Hematopoietic multipotent progenitor cell treated with erythropoietin and hydrocortisone succinate and interleukin-3 and kit ligand, for 6 days (in vitro differentiated cells): ENCODE measurements at regions not wholly inside any gene's neighbourhood (a gene's known extent, or its start where the extent isn't known, plus 50 kb on each side); places are given as distances from the start of the nearest gene placed in this dataset.

Experiments
- DNase-seq: peaks from one replicate; pipeline ENCODE4 v3.0.0-alpha.2; 2015

GRCh38 chr3:102605153-102605552 lies 170.3 kb downstream of the ZPLD1 start:
- no peak for DNase-seq

GRCh38 chr3:102608875-102609274 lies 174.1 kb downstream of the ZPLD1 start:
- DNase-seq: no peak

GRCh38 chr3:102614021-102614569 lies 179.3 kb downstream of the ZPLD1 start:
- DNase-seq: no peak

- no peak for DNase-seq
Measured at GRCh38 chr3:102614585-102614984, 179.8 kb downstream of the ZPLD1 start.

- DNase-seq: no peak
Measured at GRCh38 chr3:102617381-102617780, 182.6 kb downstream of the ZPLD1 start.

DNA sequence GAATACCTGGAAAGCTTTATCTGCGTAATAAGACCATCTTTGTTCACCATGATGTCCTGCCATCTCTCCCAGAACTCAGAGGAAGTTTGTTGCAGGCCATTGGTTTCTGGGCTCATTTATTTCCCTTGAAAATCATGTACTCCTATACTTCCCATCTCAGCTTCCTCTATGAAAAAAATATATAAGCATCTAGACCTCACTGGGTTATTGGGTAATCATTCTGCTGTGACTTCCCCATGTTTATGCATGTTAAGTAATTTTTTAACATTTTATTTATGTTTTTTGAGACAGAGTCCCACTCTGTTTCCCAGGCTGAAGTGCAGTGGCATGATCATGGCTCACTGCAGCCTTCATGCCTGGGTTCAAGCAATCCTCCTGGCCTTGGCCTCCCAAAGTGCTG lies 184.5 kb downstream of the ZPLD1 start:
- DNase-seq: peak; percentile 6

DNA sequence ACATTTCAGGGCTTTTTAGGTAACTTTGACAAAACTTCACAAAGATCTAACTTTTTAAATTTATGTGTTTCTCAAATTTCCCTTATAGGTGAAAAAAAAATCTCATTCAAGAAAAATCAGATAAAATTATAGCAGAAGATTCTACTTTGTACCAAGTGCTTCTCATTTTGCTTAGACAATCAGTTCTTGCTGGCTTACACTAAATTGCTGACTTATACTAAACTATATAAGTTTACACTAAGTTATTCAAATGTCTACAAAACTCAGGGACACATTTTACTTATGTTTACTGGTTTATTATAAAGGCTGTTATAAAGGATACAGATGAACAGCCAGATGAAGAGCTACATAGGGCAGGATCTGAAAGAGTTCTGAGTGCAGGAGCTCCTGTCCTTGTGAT lies 195.1 kb downstream of the ZPLD1 start:
- no peak for DNase-seq

DNA sequence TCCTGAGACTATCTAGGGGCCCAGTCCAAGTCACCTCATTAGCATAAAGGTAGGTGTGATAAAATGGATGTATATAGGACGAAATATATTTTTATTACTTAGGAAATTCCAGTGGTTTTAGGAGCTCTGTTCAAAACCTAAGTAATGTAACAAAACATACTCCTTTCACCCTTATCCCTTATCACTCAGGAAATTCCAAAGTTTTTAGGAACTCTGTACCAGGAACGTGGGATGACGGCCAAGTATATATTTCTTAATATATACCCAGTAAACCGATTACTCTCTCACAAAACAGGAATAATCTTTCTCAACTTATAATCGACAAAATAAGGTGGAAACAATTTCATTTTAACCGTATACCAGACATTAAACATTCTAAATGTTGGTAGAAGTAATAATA lies 195.7 kb downstream of the ZPLD1 start:
- no peak for DNase-seq

DNA sequence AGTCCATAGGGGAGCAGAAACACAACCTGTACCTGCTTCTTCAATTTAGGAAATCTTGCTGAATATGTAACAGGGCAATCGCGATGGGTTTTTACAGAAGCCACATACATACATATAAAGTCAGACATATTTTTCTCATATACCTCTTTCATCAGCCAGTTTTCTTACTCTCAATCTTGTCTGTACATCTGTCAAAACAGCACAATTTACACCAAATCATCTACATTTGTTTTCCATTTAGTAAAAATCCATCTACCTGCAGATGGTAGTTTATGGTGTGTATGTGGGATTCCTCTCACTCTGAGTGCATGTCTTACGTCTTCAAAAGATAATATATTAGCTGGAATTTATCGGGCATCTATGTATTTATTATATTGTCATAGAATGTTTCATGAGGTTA lies 208.7 kb downstream of the ZPLD1 start:
- DNase-seq: no peak

- no peak for DNase-seq
Measured at GRCh38 chr3:102646557-102646956, 211.7 kb downstream of the ZPLD1 start.

DNA sequence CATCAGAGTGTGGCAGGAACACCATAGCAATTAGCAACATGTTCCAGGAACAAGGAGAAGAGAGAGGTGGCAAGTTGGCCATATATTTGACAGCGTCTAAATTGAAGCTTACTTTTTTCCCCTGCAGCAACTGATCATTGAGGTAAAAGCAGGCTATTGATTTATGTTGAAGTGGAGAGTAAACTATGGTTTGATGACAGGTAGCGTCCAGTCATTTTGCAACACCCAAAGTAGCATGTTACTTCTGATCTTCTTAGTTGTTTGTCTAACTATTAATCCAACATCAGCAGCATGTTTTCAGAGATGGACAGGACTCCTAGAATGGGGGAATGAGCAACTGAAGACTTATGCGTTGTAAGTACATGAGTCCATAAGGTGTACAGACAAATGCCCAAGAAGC lies 225.8 kb downstream of the ZPLD1 start:
- DNase-seq: no peak

DNA sequence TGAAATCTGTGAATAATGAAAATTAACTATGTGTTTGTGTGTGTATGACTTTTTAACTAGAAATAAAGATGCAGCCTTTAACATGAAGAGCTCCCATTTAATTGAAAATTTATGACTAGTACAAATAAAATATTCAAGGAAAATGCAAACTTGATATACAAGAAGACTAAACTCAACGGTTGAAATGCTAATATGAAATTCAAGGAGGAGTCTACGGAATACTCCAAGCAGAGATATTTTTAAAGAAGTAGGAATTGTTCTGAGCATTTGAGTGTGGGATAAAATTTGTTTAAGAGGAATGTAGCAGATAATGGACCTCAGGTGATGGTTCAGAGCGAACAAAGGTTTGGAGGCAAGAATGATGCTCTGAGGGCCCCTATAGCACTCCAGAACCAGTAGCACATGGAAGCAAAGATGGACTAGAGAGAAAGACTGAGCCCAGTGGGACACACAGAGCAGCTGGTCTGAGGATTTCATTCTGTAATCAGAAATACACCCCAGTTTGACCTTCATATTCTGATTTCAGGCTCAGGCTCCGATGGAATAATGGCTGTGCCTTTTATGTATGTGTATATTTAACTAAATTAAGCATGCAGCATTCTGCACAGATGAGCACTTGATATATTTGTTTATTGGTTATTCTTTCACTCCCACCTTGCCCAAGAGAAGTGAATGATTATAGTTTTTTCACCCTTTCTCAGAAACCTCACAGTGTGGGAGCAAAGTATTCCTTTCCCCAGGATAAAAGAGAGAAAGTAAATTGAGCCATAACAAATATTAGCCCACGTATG lies 227.1 kb downstream of the ZPLD1 start:
- no peak for DNase-seq

DNA sequence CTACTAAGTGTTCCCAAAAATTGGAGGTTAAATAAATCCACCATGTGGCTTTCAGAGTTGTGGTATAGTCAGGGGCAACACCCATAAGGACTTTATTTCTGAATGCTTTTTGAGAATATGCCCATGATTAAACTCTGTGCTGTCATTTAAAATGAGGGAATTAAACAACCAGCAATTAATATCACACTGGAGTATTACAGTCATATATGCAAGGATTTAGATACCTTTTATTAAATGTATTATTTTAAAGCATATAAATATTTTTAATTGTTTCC lies 227.6 kb downstream of the ZPLD1 start:
- no peak for DNase-seq

DNA sequence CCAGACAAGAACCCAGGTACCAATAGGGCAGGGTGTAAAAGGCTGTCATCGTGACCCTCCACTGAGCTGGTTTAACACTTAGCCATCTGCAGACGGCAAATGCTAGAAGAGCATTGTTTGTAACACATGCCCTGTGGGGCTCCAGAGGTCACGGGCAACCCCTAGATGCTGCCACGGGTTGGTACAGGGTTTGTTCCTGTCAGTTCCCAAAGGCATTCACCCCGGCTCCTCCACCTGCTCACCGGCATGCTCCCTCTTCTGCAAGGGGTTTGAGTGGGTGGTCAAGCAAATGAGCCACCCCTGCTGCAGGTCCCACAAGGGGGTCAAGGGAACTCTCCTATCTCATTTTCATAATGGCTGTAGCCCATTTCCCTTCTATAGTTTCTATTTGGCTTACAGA lies 229.3 kb downstream of the ZPLD1 start:
- DNase-seq: no peak

GRCh38 chr3:102665183-102665582 lies 230.4 kb downstream of the ZPLD1 start:
- DNase-seq: no peak

GRCh38 chr3:102668247-102668646 lies 233.4 kb downstream of the ZPLD1 start:
- DNase-seq: no peak

DNA sequence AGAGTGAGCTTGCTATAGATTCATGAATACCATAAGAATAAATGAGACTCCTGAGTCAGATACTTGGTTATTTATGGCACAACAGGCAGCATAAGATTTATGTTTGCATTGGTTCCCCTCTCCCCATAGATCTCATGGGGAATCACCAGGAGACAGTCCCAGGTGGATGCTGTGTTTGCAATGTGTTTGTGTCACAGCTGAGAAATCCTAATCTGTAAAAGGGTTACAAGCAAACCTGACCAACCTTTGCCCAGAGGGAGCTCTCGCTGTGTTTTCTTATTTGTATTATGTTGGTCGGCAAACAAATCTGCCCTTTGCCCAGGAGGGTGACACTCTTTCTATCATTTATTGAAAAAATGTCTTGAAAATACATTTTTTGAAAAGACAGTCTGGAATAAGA lies 236.2 kb downstream of the ZPLD1 start:
- no peak for DNase-seq

DNA sequence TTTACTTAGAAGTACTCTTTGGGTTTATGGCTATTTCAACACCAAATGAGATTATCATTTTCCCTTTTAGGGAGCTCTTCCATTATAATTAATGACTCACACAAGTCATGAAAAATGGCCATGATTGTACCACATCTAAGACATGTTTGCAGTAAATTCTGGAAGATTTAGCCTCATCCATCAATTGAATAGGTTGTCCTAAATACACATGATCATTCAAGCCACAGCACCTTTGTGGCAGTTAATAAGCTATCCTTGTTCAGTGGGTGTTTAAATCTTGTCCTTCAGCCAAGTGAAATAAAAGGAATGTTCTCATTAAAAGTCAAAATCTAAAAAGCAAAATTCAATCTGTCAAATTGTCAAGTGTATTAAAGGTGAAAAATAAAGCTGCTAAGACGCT lies 237.5 kb downstream of the ZPLD1 start:
- no peak for DNase-seq

DNA sequence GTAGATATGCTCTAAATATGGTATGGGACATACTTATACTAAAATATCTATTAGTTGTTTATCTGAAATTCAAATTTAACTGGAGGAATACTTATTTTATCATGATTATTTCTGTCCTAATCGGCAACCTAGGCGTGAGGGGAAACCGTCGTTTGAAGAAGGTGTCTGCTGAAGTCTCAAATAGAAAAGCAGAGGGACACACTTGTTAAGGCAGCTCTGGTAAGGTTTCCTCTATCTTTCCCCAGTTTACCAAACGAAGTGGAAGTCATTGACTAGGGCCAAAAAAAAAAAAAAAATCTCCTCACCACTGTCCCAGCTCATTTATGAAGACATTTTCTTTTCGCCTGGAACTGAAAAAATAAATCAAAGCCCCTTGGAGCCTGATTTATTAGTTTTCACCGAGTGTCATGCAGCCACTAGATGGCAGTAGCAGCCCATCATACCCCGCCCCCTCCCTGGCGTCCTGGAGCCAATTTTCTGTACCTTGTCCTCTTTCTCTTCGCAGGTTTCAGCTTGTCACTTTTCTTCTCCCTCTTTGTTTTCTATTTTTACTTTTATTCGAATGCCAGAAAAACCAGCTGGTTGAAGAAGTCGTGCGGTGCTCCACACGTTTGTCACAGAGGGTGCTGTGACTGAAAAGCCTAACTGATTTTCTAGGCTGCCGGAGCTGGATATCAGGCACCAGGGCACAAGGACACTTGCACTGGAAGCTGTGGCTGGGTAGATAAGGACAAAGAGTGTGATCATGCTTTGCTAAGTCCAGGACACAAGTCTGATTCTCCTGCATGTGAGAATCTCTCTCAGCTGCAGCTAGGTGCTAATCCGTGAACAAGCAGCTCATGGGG lies 238.7 kb downstream of the ZPLD1 start:
- DNase-seq: peak; percentile 74

DNA sequence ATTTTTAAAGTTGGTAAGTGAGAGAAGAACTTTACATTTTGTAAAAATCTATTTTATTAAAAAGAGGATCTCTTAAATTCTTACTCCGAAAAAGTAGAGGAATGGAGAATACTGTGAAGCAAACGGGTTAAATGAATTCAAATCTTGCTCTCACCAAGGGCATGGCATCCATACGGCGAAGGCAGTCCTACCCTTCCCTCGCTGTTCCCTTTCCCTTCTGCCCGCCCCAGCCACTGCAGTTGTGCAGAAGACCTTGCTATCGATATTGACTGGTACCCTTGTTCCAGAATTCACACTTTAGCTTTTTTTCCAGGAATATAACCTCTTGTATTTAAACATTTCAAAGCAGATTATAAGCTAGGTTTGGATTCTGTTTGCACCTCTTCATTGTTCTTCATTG lies 239.5 kb downstream of the ZPLD1 start:
- no peak for DNase-seq

GRCh38 chr3:102676424-102676823 lies 241.6 kb downstream of the ZPLD1 start:
- DNase-seq: no peak

DNA sequence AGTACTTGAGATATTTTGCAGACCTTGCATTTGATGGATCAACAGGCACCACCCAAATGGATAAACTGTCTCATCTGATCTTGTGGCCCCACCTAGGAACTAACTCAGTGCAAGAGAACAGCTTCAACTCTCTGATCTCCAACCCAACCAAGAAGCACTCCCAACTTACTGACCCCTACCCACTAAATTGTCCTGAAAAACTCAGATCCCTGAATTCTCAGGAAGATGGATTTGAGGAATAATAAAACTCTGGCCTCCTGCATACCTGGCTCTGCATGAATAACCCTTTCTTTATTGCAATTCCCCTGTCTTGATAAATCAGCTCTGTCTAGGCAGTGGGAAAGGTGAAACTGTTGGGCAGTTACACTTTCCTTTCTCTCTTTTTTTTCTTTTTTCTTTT lies 247.9 kb downstream of the ZPLD1 start:
- no peak for DNase-seq

DNA sequence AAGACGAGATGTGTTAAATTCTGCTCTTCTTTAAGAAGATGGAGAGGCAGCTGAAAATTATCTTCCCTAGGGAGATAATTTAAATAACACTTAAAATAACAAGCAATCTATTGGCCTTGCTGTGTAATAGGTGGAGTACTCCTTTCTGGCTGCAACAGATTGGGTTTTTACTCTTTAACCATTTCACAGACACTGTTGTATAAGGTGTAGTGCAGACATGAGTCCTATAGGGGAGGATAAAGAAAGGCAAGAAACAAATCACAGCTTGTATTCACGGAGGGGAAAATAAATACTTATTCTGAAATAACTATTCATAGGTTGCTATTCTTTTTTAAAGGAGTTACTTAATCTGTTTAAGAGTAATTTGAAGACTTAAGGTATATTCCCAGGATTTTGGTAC lies 252.0 kb downstream of the ZPLD1 start:
- DNase-seq: no peak

DNA sequence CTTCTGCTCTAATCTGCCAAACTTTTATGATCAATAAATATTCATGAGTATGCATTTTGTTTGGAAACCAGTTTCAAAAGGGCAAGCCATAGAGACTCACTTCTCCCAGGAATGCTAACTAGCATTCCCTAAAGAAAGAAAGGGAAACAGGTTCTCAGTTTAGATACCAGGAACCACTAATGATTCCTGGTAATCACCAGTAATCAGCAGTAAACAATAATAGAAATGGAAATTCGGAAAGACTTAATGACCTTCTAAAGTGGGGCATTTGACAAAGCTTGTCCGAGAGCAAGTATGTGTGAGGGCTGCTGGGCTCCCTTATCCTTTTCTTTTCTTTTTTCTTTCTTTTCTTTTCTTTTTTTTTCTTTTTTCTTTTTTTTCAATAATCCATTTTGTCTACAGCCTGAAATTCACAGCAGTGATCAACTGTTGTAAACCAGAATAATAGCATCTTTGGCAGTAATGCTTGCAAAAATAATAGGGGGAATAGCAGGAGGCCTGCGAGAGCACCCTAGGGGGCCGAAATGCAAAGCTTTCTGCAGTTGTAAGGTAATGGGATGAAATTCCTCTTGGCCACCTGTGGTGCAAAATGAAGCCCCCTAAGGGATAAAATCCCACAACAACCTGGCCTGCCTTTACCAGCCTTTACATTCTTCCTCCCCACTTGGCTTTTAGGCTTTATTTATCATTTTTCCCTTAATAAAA lies 253.2 kb downstream of the ZPLD1 start:
- no peak for DNase-seq
